HCT116 (cell line): ENCODE measurements at regions not wholly inside any gene's neighbourhood (a gene's known extent, or its start where the extent isn't known, plus 50 kb on each side); places are given as distances from the start of the nearest gene placed in this dataset.

Experiments
- CTCF ChIP-seq, 3 experiments: fragments of 200-600 bp in 1 of 3; sonication (generic) in 1 of 3; IDR thresholded peaks in 2 of 3; conservative IDR thresholded peaks in 1 of 3; 2 replicates each; pipeline ENCODE4 v1.5.1; 2012 to 2017; ENCODE audit warnings: low read depth in 2 of 3, low read length in 2 of 3, antibody characterized with exemption in 1 of 3, borderline replicate concordance in 1 of 3, control low read depth in 1 of 3, mild to moderate bottlenecking in 1 of 3, mixed read lengths in 1 of 3, mixed run types in 1 of 3, moderate library complexity in 1 of 3; ENCODE audit not compliant: insufficient read depth in 1 of 3
- ELF1 ChIP-seq: IDR thresholded peaks from 2 replicates; pipeline ENCODE4 v1.6.1; 2012; ENCODE audit warnings: low read depth, borderline replicate concordance
- EZH2 ChIP-seq: fragments of 200-600 bp; sonication (generic); IDR thresholded peaks from 2 replicates; pipeline ENCODE4 v1.6.1; 2017; ENCODE audit warnings: antibody characterized with exemption, mixed run types
- POLR2A ChIP-seq: IDR thresholded peaks from 2 replicates; pipeline ENCODE4 v1.7.0; 2011; ENCODE audit warnings: borderline replicate concordance; ENCODE audit not compliant: insufficient read depth, insufficient read length; ENCODE audit errors: extremely low read depth
- POLR2AphosphoS5 ChIP-seq: IDR thresholded peaks from 2 replicates; pipeline ENCODE4 v1.6.1; 2011; ENCODE audit warnings: mild to moderate bottlenecking, low read depth, low read length, moderate library complexity
- RAD21 ChIP-seq: IDR thresholded peaks from 2 replicates; pipeline ENCODE4 v1.6.1; 2012; ENCODE audit warnings: low read depth, mild to moderate bottlenecking
- REST ChIP-seq: IDR thresholded peaks from 2 replicates; pipeline ENCODE4 v1.6.1; 2012; ENCODE audit warnings: low read depth
- SIN3A ChIP-seq: IDR thresholded peaks from 2 replicates; pipeline ENCODE4 v1.6.1; 2012; ENCODE audit warnings: low read depth
- ZNF274 ChIP-seq: fragments of 200-500 bp; sonication (Bioruptor generic); IDR thresholded peaks from 2 replicates; pipeline ENCODE4 v1.6.1; 2014; ENCODE audit warnings: mild to moderate bottlenecking, low read depth, low read length, inconsistent platforms
- TF ChIP-seq, protein P1 (sequence below): IDR thresholded peaks from 2 replicates; pipeline ENCODE4 v1.6.1; 2012

DNA sequence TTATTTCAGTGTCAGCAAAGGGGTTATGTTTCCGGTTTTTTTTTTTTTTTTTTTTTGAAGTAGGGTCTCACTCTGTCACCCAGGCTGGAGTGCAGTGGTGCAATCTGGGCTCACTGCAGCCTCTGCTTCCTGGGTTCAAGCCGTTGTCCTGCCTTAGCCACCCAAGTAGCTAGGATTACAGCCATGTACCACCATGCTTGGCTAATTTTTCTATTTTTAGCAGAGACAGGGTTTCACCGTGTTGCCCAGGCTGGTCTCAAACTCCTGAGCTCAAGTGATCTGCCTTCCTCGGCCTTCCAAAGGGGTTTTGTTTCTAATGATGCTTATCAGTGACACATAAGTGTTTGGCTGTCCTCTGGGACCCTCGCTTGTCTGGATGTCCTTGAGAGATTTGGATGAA, 235.7 kb upstream of the C2CD4B start:
- TF ChIP-seq CTCF (IDR thresholded peaks at IDR 0.05 in 2 of 3, conservative IDR thresholded peaks at IDR 0.05 in 1 of 3; ENCODE audit: borderline replicate concordance in 1 of 3, insufficient read depth in 1 of 3, low read depth in 2 of 3, low read length in 2 of 3) = no peak
- no peak for TF ChIP-seq EZH2
- no peak for TF ChIP-seq POLR2A
- no peak for TF ChIP-seq ELF1
- TF ChIP-seq POLR2AphosphoS5 = no peak
- no peak for TF ChIP-seq RAD21
- no peak for TF ChIP-seq SIN3A
- no peak for TF ChIP-seq ZNF274
- no peak for TF ChIP-seq REST
- TF ChIP-seq, protein P1, sequence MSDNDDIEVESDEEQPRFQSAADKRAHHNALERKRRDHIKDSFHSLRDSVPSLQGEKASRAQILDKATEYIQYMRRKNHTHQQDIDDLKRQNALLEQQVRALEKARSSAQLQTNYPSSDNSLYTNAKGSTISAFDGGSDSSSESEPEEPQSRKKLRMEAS = no peak
